ENCODE measurements at regions not wholly inside any gene's neighbourhood (a gene's known extent, or its start where the extent isn't known, plus 50 kb on each side); places are given as distances from the start of the nearest gene placed in this dataset.

DNA sequence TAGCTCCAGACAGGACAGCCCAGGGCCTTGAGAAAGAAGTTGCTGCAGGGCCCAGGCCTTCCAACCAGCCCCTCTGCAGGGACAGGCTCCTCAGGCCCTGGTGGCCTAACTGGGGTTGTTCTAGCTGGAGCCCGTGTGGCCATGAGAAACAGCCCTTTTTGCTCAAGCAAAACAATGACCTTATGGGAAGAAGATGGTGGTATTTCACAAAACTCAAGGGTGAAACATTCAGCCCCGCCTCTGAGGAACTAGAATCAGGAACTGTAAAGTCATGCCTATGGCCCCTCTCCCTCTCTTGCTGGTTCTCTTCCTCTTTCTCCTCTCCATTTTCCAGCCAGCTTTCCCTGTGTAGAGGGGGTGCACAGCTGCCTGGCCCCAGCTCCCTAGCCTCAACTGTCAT, 273.3 kb downstream of the RPLP1 start:
- no peaks in the 10 kb centered on the region for H3K9me3 Mint-ChIP-seq (ENCODE audit: unreplicated experiment)
- H3K36me3 Mint-ChIP-seq (ENCODE audit: unreplicated experiment): no peaks in the 10 kb centered on the region
- peaks cover 6% of the 10 kb centered on the region for H3K4me1 Mint-ChIP-seq (ENCODE audit: low read depth, unreplicated experiment)
- TF ChIP-seq, protein P1, sequence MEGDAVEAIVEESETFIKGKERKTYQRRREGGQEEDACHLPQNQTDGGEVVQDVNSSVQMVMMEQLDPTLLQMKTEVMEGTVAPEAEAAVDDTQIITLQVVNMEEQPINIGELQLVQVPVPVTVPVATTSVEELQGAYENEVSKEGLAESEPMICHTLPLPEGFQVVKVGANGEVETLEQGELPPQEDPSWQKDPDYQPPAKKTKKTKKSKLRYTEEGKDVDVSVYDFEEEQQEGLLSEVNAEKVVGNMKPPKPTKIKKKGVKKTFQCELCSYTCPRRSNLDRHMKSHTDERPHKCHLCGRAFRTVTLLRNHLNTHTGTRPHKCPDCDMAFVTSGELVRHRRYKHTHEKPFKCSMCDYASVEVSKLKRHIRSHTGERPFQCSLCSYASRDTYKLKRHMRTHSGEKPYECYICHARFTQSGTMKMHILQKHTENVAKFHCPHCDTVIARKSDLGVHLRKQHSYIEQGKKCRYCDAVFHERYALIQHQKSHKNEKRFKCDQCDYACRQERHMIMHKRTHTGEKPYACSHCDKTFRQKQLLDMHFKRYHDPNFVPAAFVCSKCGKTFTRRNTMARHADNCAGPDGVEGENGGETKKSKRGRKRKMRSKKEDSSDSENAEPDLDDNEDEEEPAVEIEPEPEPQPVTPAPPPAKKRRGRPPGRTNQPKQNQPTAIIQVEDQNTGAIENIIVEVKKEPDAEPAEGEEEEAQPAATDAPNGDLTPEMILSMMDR (IDR thresholded peaks at IDR 0.05; ENCODE audit: partially characterized antibody, unreplicated experiment): no peak
- DNase-seq: no peak
- H3K27me3 Mint-ChIP-seq (ENCODE audit: unreplicated experiment): peaks cover 3% of the 10 kb centered on the region
- no peak overlapping the region for H3K4me3 Mint-ChIP-seq (ENCODE audit: unreplicated experiment)
- no peak overlapping the region for H3K27ac Mint-ChIP-seq (ENCODE audit: unreplicated experiment)

DNA sequence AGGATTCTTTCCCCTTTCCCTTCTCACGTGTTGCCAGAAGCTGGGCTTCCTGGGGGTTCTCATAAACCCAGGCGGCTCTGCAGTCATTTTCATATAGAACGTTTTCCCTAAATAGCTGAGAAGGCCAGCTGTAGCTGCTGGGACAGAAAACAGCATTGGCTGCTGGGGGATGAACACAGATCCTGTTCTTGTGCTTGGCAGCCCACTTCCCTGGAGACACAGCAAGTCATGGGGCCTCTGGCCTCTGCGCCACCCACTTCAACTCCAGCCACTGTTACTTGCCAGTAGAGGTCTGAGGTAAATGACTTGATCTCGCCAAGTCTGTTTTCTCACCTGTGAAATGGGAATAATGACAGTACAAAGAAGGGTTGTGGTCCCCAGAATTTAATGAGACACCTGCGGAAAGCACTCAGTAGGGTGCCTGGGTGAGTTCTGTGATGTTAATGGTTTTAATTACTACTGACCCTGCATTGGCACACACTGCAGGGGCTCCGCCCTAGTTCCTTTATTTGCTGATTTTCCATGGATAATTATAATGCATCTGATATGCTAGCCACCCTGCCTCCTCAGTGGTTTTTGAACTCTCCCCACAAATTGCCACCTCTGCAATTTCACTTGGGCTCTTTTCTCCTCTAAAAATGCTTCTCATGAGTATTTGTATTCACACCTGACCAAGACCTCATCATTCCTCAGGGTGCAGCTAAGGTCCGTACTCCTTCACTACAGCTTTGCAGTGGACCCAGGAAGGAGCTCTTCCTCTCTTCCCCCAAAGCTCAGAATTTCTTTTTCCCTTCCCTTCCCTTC, 274.7 kb downstream of the RPLP1 start:
- Mint-ChIP-seq H3K27ac (ENCODE audit: unreplicated experiment) (no peak overlapping the region), H3K27me3 (ENCODE audit: unreplicated experiment) (peaks cover 1% of the 10 kb centered on the region), H3K4me3 (ENCODE audit: unreplicated experiment) (no peak overlapping the region), H3K36me3 (ENCODE audit: unreplicated experiment) (no peaks in the 10 kb centered on the region), H3K9me3 (ENCODE audit: unreplicated experiment) (no peaks in the 10 kb centered on the region), H3K4me1 (ENCODE audit: low read depth, unreplicated experiment) (peaks cover 10% of the 10 kb centered on the region)
- TF ChIP-seq, protein P1 (IDR thresholded peaks at IDR 0.05; ENCODE audit: partially characterized antibody, unreplicated experiment): no peak
- no peak for DNase-seq

DNA sequence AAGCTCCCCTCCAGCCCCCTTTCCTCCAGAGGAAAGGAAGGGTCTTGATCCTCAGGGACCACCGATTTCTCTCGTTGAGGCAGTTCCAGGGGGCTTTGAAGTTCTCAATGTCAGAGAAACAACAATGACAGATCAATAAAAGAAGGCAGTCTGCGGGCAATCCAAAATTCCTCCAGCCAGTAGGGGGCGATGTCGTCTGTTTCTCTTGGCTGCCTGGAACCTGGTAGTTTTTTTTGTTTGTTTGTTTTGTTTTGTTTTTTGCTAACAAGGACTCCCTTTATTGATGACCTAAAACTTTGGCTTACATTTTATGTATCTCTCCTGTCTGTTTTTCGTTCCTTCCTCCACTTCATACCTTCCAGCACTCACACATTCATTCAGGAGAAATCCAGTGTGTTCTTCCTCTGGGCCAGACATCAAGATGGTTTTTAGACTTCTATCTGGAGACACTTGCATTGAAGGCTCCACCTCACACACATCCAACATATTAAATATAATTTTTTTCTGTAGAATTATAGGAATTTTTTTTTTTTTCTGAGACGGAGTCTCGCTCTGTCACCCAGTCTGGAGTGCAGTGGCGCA, 276.6 kb downstream of the RPLP1 start:
- H3K9me3 Mint-ChIP-seq (ENCODE audit: unreplicated experiment): no peaks in the 10 kb centered on the region
- no peak overlapping the region for H3K4me3 Mint-ChIP-seq (ENCODE audit: unreplicated experiment)
- H3K4me1 Mint-ChIP-seq (ENCODE audit: low read depth, unreplicated experiment): peaks cover 11% of the 10 kb centered on the region
- no peak overlapping the region for H3K27ac Mint-ChIP-seq (ENCODE audit: unreplicated experiment)
- no peaks in the 10 kb centered on the region for H3K36me3 Mint-ChIP-seq (ENCODE audit: unreplicated experiment)
- H3K27me3 Mint-ChIP-seq (ENCODE audit: unreplicated experiment): peaks cover 1% of the 10 kb centered on the region
- TF ChIP-seq, protein P1 (IDR thresholded peaks at IDR 0.05; ENCODE audit: partially characterized antibody, unreplicated experiment): peak; percentile 79
- DNase-seq: peak; percentile 56

DNA sequence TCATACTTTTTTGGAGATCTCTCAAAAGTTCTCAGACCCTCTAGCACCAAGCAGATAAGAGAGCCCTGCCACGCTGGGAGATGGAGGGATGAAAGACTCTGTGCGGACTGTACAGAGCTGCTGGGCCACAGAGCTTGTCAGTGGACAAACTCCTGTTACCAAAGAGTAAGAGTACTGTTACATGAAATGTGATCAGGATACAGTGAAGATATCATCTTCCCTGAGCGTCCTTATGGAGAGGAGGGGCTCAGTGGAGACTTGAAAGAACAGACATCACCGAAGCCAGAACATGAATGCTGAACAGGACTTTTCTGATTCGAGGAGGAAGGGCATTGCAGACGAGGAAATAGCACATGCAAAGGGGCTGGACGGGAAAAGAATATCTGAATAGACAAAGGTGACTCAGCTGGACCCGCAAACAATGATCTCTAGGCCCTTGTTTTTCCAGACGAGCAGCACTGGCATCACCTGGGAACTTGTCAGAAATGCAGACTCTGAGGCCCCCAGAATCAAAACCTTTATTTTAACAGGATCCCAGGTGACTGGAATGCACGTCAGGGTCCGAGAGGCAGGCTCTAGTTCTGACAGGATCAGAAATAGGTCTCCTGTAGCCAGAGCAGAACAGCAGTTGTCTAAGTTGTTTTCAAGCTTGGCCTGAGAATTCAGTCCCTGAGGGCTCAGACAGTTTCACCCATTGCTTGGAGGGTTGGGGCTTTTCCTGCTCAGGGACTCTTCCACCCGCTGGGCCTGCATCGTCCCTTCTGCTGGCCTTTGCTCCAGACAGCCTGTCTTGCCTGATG, 277.9 kb downstream of the RPLP1 start:
- Mint-ChIP-seq H3K27ac (ENCODE audit: unreplicated experiment) (peak overlapping the region; percentile 14), H3K4me1 (ENCODE audit: low read depth, unreplicated experiment) (peaks cover 11% of the 10 kb centered on the region), H3K4me3 (ENCODE audit: unreplicated experiment) (no peak overlapping the region), H3K36me3 (ENCODE audit: unreplicated experiment) (no peaks in the 10 kb centered on the region), H3K9me3 (ENCODE audit: unreplicated experiment) (no peaks in the 10 kb centered on the region), H3K27me3 (ENCODE audit: unreplicated experiment) (no peaks in the 10 kb centered on the region)
- peak; percentile 32 for DNase-seq
- TF ChIP-seq, protein P1 (IDR thresholded peaks at IDR 0.05; ENCODE audit: partially characterized antibody, unreplicated experiment): no peak

DNA sequence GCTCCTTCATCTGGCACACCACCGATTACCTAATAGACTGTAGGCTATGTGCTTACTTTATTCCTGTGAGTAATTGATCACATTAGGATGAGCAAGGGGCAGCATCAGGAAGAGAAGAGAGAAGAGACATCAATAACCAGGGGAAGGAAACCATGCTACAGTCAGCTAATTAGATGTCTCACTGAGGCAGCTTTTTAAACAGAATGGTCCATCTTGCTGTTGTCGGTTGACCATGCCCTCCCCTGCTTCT, 278.4 kb downstream of the RPLP1 start:
- Mint-ChIP-seq H3K27me3 (ENCODE audit: unreplicated experiment) (no peaks in the 10 kb centered on the region), H3K27ac (ENCODE audit: unreplicated experiment) (no peak overlapping the region), H3K4me3 (ENCODE audit: unreplicated experiment) (peak overlapping the region; percentile 11), H3K36me3 (ENCODE audit: unreplicated experiment) (no peaks in the 10 kb centered on the region), H3K4me1 (ENCODE audit: low read depth, unreplicated experiment) (peaks cover 11% of the 10 kb centered on the region), H3K9me3 (ENCODE audit: unreplicated experiment) (no peaks in the 10 kb centered on the region)
- TF ChIP-seq, protein P1 (IDR thresholded peaks at IDR 0.05; ENCODE audit: partially characterized antibody, unreplicated experiment): no peak
- no peak for DNase-seq

All from glutamatergic neuron (in vitro differentiated cells).